ENCODE measurements at regions not wholly inside any gene's neighbourhood (a gene's known extent, or its start where the extent isn't known, plus 50 kb on each side); places are given as distances from the start of the nearest gene placed in this dataset.

DNA sequence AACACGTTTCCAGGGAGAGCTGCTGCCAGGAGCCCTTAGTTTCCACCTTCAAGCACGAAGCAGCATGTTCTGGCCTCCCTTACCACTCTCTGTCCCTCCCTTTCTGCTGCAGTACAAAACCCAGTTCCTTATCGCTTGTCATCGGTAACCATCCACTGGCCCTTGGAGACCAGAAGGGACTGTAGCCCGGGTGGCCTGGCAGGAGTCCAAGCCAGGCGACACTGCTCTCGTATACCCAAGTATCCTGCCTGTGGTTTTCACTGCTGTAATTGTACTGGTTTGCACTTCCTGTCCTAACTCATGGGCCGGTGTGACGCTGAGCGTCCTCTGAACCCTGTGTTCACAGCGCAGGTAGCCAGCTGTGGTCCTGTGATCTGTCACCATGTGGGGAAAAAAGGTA, 81.1 kb downstream of the MAF start:
- H3K79me1 ChIP-seq (replicated peaks; ENCODE audit: low read length, poor library complexity, severe bottlenecking): no peaks in the 10 kb centered on the region
- WGBS: 75% methylated on average over 11 of the region's 11 CpGs
- no peak overlapping the region for H3K14ac ChIP-seq (ENCODE audit: low read length in 2 of 2)
- no peak overlapping the region for H3K4me3 ChIP-seq (ENCODE audit: insufficient read depth in 1 of 2, low read depth in 1 of 2, low read length in 2 of 2)
- H3K23ac ChIP-seq (ENCODE audit: low read length in 2 of 2): no peak overlapping the region
- H3K9me3 ChIP-seq (ENCODE audit: control insufficient read depth, low read length): peaks cover 3% of the 10 kb centered on the region
- H2AK5ac ChIP-seq (ENCODE audit: low read length, severe bottlenecking): no peak overlapping the region
- H4K8ac ChIP-seq (ENCODE audit: low read length): no peak overlapping the region
- no peak overlapping the region for H3K18ac ChIP-seq (ENCODE audit: low read depth in 1 of 2, low read length in 2 of 2)
- DNase-seq: no peak
- H3K27ac ChIP-seq (ENCODE audit: low read length, poor library complexity, severe bottlenecking): no peak overlapping the region
- no peak overlapping the region for H4K91ac ChIP-seq (ENCODE audit: low read length)
- H2BK120ac ChIP-seq (ENCODE audit: low read depth, low read length): no peak overlapping the region
- no peak overlapping the region for H3K4me2 ChIP-seq (ENCODE audit: low read length, poor library complexity, severe bottlenecking)
- no peak overlapping the region for H2AFZ ChIP-seq (ENCODE audit: low read depth, low read length)
- H2BK5ac ChIP-seq (ENCODE audit: low read depth, low read length, poor library complexity, severe bottlenecking): no peak overlapping the region
- H2BK15ac ChIP-seq (ENCODE audit: low read depth, poor library complexity, severe bottlenecking): no peak overlapping the region
- H3K36me3 ChIP-seq (ENCODE audit: control insufficient read depth in 1 of 2, insufficient read depth in 2 of 2, low read depth in 1 of 2, low read length in 2 of 2): no peaks in the 10 kb centered on the region
- H3K9ac ChIP-seq (ENCODE audit: low read length): no peak overlapping the region
- H3K4ac ChIP-seq (ENCODE audit: low read depth in 1 of 2, low read length in 2 of 2): no peak overlapping the region
- H2BK12ac ChIP-seq (ENCODE audit: low read length in 2 of 2): no peak overlapping the region
- no peaks in the 10 kb centered on the region for H3K4me1 ChIP-seq (ENCODE audit: control insufficient read depth, insufficient read depth, low read depth, low read length)
- H3K27me3 ChIP-seq (ENCODE audit: control insufficient read depth in 1 of 2, insufficient read depth in 1 of 2, low read length in 2 of 2): peaks cover 0 to 4% of the 10 kb centered on the region in 2 experiments

DNA sequence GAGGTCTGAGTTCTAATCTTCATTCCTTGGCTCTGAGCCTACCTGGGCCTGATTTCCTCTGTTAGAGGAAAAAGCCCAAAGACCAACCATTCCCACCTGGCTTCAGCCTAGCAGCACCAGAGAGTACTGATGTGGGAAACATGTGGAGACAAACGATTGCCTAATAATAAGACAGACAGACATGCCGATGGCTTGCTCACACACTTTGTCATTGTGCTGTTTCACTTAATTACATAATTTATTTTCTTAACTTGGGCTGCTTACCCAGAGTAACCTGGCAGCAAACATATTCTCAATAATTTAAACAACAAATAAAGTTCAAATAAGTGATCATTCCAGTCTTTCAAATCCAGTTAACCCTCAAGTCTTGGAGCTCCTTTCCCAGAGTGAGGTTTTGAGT, 83.4 kb downstream of the MAF start:
- Histone ChIP-seq H3K27me3 (ENCODE audit: control insufficient read depth in 1 of 2, insufficient read depth in 1 of 2, low read length in 2 of 2) (no peaks in the 10 kb centered on the region), H3K79me1 (replicated peaks; ENCODE audit: low read length, poor library complexity, severe bottlenecking) (no peaks in the 10 kb centered on the region), H2BK15ac (ENCODE audit: low read depth, poor library complexity, severe bottlenecking) (no peak overlapping the region), H3K9me3 (ENCODE audit: control insufficient read depth, low read length) (no peaks in the 10 kb centered on the region), H4K8ac (ENCODE audit: low read length) (no peak overlapping the region), H2BK120ac (ENCODE audit: low read depth, low read length) (no peak overlapping the region), H3K4me1 (ENCODE audit: control insufficient read depth, insufficient read depth, low read depth, low read length) (no peaks in the 10 kb centered on the region), H3K4me3 (ENCODE audit: insufficient read depth in 1 of 2, low read depth in 1 of 2, low read length in 2 of 2) (no peak overlapping the region), H3K9ac (ENCODE audit: low read length) (no peak overlapping the region), H3K4me2 (ENCODE audit: low read length, poor library complexity, severe bottlenecking) (no peak overlapping the region), H2AFZ (ENCODE audit: low read depth, low read length) (no peak overlapping the region), H2AK5ac (ENCODE audit: low read length, severe bottlenecking) (no peak overlapping the region), H3K14ac (ENCODE audit: low read length in 2 of 2) (no peak overlapping the region), H2BK5ac (ENCODE audit: low read depth, low read length, poor library complexity, severe bottlenecking) (no peak overlapping the region), H3K36me3 (ENCODE audit: control insufficient read depth in 1 of 2, insufficient read depth in 2 of 2, low read depth in 1 of 2, low read length in 2 of 2) (no peaks in the 10 kb centered on the region), H3K18ac (ENCODE audit: low read depth in 1 of 2, low read length in 2 of 2) (no peak overlapping the region), H3K23ac (ENCODE audit: low read length in 2 of 2) (no peak overlapping the region), H4K91ac (ENCODE audit: low read length) (no peak overlapping the region), H3K4ac (ENCODE audit: low read depth in 1 of 2, low read length in 2 of 2) (no peak overlapping the region), H3K27ac (ENCODE audit: low read length, poor library complexity, severe bottlenecking) (no peak overlapping the region), H2BK12ac (ENCODE audit: low read length in 2 of 2) (no peak overlapping the region)
- WGBS: 90% methylated on average over 2 of the region's 2 CpGs
- DNase-seq: no peak

DNA sequence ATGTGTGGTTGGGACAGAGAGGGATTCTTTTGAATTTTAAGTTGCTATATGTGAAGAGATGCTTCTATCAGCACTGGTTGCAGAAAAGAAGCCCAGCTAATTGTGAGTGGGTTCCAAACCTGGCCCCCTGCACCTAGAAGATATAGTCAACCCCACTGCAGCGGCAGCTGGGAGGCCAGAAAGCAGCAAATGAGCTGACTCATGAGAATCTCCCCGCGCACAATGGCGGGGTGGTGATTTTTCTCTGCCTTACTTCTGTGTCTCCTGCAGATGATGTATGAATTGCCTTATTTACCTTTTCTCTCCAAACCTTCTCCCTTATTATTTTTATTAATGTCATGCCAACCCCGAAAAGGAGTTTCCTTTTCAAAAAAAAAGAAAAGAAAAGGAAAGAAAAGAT, 89.7 kb downstream of the MAF start:
- Histone ChIP-seq H3K4me2 (ENCODE audit: low read length, poor library complexity, severe bottlenecking) (no peak overlapping the region), H3K14ac (ENCODE audit: low read length in 2 of 2) (no peak overlapping the region), H2BK12ac (ENCODE audit: low read length in 2 of 2) (no peak overlapping the region), H2AFZ (ENCODE audit: low read depth, low read length) (no peak overlapping the region), H3K4ac (ENCODE audit: low read depth in 1 of 2, low read length in 2 of 2) (no peak overlapping the region), H3K27ac (ENCODE audit: low read length, poor library complexity, severe bottlenecking) (no peak overlapping the region), H2BK120ac (ENCODE audit: low read depth, low read length) (no peak overlapping the region), H2BK15ac (ENCODE audit: low read depth, poor library complexity, severe bottlenecking) (no peak overlapping the region), H3K79me1 (replicated peaks; ENCODE audit: low read length, poor library complexity, severe bottlenecking) (no peaks in the 10 kb centered on the region), H4K8ac (ENCODE audit: low read length) (no peak overlapping the region), H4K91ac (ENCODE audit: low read length) (no peak overlapping the region), H3K36me3 (ENCODE audit: control insufficient read depth in 1 of 2, insufficient read depth in 2 of 2, low read depth in 1 of 2, low read length in 2 of 2) (no peaks in the 10 kb centered on the region), H2AK5ac (ENCODE audit: low read length, severe bottlenecking) (no peak overlapping the region), H3K23ac (ENCODE audit: low read length in 2 of 2) (no peak overlapping the region), H3K9me3 (ENCODE audit: control insufficient read depth, low read length) (peaks cover 3% of the 10 kb centered on the region), H3K9ac (ENCODE audit: low read length) (no peak overlapping the region), H2BK5ac (ENCODE audit: low read depth, low read length, poor library complexity, severe bottlenecking) (no peak overlapping the region), H3K27me3 (ENCODE audit: control insufficient read depth in 1 of 2, insufficient read depth in 1 of 2, low read length in 2 of 2) (no peaks in the 10 kb centered on the region), H3K4me3 (ENCODE audit: insufficient read depth in 1 of 2, low read depth in 1 of 2, low read length in 2 of 2) (no peak overlapping the region), H3K18ac (ENCODE audit: low read depth in 1 of 2, low read length in 2 of 2) (no peak overlapping the region), H3K4me1 (ENCODE audit: control insufficient read depth, insufficient read depth, low read depth, low read length) (no peaks in the 10 kb centered on the region)
- WGBS: 91% methylated on average over 4 of the region's 5 CpGs
- no peak for DNase-seq

DNA sequence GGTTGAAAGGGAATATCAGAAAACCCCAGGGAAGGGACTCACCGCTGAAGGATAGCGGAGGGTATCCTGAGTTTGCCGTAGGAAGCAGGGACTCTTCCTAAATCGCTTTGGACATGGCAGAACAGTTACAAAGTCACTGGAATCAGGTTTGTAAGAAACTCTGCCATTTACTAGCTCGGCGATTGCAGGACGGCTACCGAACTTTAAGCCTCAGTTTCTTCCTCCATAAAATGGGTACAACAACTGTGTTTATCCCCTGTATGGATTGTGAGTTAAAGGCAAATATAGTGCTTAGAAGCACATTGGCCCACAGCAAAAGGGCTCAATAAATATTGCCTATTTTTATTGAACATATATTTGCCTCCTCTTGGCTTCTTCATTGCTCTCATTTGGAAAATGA, 90.6 kb downstream of the MAF start:
- WGBS: 88% methylated on average over 8 of the region's 8 CpGs
- Histone ChIP-seq H3K36me3 (ENCODE audit: control insufficient read depth in 1 of 2, insufficient read depth in 2 of 2, low read depth in 1 of 2, low read length in 2 of 2) (no peaks in the 10 kb centered on the region), H3K4me3 (ENCODE audit: insufficient read depth in 1 of 2, low read depth in 1 of 2, low read length in 2 of 2) (no peak overlapping the region)

More for the DNA sequence above, 90.6 kb downstream of the MAF start:
- no peak overlapping the region for H4K8ac ChIP-seq (ENCODE audit: low read length)
- H2BK12ac ChIP-seq (ENCODE audit: low read length in 2 of 2): no peak overlapping the region
- no peak overlapping the region for H3K27ac ChIP-seq (ENCODE audit: low read length, poor library complexity, severe bottlenecking)
- no peak overlapping the region for H4K91ac ChIP-seq (ENCODE audit: low read length)
- peaks cover 3% of the 10 kb centered on the region for H3K9me3 ChIP-seq (ENCODE audit: control insufficient read depth, low read length)
- H3K9ac ChIP-seq (ENCODE audit: low read length): no peak overlapping the region
- no peak overlapping the region for H2AK5ac ChIP-seq (ENCODE audit: low read length, severe bottlenecking)
- H3K4me2 ChIP-seq (ENCODE audit: low read length, poor library complexity, severe bottlenecking): no peak overlapping the region
- H2AFZ ChIP-seq (ENCODE audit: low read depth, low read length): no peak overlapping the region
- no peaks in the 10 kb centered on the region for H3K27me3 ChIP-seq (ENCODE audit: control insufficient read depth in 1 of 2, insufficient read depth in 1 of 2, low read length in 2 of 2)
- H3K4ac ChIP-seq (ENCODE audit: low read depth in 1 of 2, low read length in 2 of 2): no peak overlapping the region
- H3K4me1 ChIP-seq (ENCODE audit: control insufficient read depth, insufficient read depth, low read depth, low read length): no peaks in the 10 kb centered on the region
- no peaks in the 10 kb centered on the region for H3K79me1 ChIP-seq (replicated peaks; ENCODE audit: low read length, poor library complexity, severe bottlenecking)
- no peak overlapping the region for H2BK120ac ChIP-seq (ENCODE audit: low read depth, low read length)
- no peak overlapping the region for H3K18ac ChIP-seq (ENCODE audit: low read depth in 1 of 2, low read length in 2 of 2)
- DNase-seq: no peak
- H3K23ac ChIP-seq (ENCODE audit: low read length in 2 of 2): no peak overlapping the region
- H2BK15ac ChIP-seq (ENCODE audit: low read depth, poor library complexity, severe bottlenecking): no peak overlapping the region
- H2BK5ac ChIP-seq (ENCODE audit: low read depth, low read length, poor library complexity, severe bottlenecking): no peak overlapping the region
- no peak overlapping the region for H3K14ac ChIP-seq (ENCODE audit: low read length in 2 of 2)
